Suprapubic skin (tissue), 4 donors: ENCODE measurements at regions not wholly inside any gene's neighbourhood (a gene's known extent, or its start where the extent isn't known, plus 50 kb on each side); places are given as distances from the start of the nearest gene placed in this dataset.

Experiments used
- DNase-seq, 2 donors: peaks; one replicate each; pipeline ENCODE4 v3.0.0-alpha.2; 2019; ENCODE audit warnings: low spot score in 2 of 2
- H3K27ac ChIP-seq: fragments of 200-600 bp; sonication (generic); one replicate; pipeline ENCODE4 v1.5.1; 2019
- H3K27me3 ChIP-seq: fragments of 200-600 bp; sonication (generic); one replicate; pipeline ENCODE4 v1.5.1; 2019
- H3K36me3 ChIP-seq: fragments of 200-600 bp; sonication (generic); one replicate; pipeline ENCODE4 v1.5.1; 2019
- H3K4me1 ChIP-seq: fragments of 200-600 bp; sonication (generic); one replicate; pipeline ENCODE4 v1.5.1; 2019
- H3K4me3 ChIP-seq: fragments of 200-600 bp; sonication (generic); one replicate; pipeline ENCODE4 v1.5.1; 2019; ENCODE audit warnings: mild to moderate bottlenecking
- H3K9me3 ChIP-seq: fragments of 200-600 bp; sonication (generic); one replicate; pipeline ENCODE4 v1.5.1; 2019
- CTCF ChIP-seq, 2 donors: fragments of 200-600 bp in 1 of 2; fragments of 450-650 bp in 1 of 2; sonication (generic) in 1 of 2; IDR thresholded peaks; one replicate each; pipeline ENCODE4 v1.5.1; 2016 to 2019; ENCODE audit warnings: antibody characterized with exemption in 2 of 2, mild to moderate bottlenecking in 1 of 2, moderate library complexity in 1 of 2
- EP300 ChIP-seq: sonication (generic); formaldehyde crosslinking; IDR thresholded peaks from one replicate; pipeline ENCODE4 v1.6.1; 2017; ENCODE audit warnings: antibody characterized with exemption
- POLR2A ChIP-seq, 2 donors: fragments of 450-650 bp; IDR thresholded peaks; one replicate each; pipeline ENCODE4 v1.6.1; 2017; ENCODE audit warnings: antibody characterized with exemption in 2 of 2, mild to moderate bottlenecking in 2 of 2, moderate library complexity in 2 of 2
- POLR2AphosphoS5 ChIP-seq, 3 donors: sonication (generic); formaldehyde crosslinking; IDR thresholded peaks; one replicate each; pipeline ENCODE4 v1.6.1; 2017; ENCODE audit warnings: antibody characterized with exemption in 3 of 3
- WGBS: methylation state at CpG from one replicate; pipeline ENCODE4 v1.1.5; 2018; 5-methylcytosine and 5-hydroxymethylcytosine counted together

- Histone ChIP-seq H3K36me3 (no peaks in the 10 kb centered on the region), H3K4me3 (no peak overlapping the region), H3K27ac (no peak overlapping the region), H3K27me3 (peaks cover 4% of the 10 kb centered on the region), H3K9me3 (peaks cover 8% of the 10 kb centered on the region), H3K4me1 (no peaks in the 10 kb centered on the region)
- DNase-seq, result no peak
- TF ChIP-seq CTCF (IDR thresholded peaks at IDR 0.05) (no peak), POLR2A (IDR thresholded peaks at IDR 0.05) (no peak), POLR2AphosphoS5 (IDR thresholded peaks at IDR 0.05) (no peak), EP300 (no peak)
- 39% methylated on average over 4 of the region's 4 CpGs for WGBS
Observed at GRCh38 chr20:56143759-56144158, 104.8 kb upstream of the MC3R start.

- TF ChIP-seq POLR2A (IDR thresholded peaks at IDR 0.05), result no peak
- TF ChIP-seq POLR2AphosphoS5 (IDR thresholded peaks at IDR 0.05), result no peak
- no peak for TF ChIP-seq EP300
- no peak for TF ChIP-seq CTCF (IDR thresholded peaks at IDR 0.05)
- Histone ChIP-seq H3K27ac (no peak overlapping the region), H3K9me3 (no peaks in the 10 kb centered on the region), H3K4me1 (no peaks in the 10 kb centered on the region), H3K36me3 (no peaks in the 10 kb centered on the region), H3K27me3 (peaks cover 26% of the 10 kb centered on the region), H3K4me3 (no peak overlapping the region)
- no peak for DNase-seq
- WGBS, result 59% methylated on average over 3 of the region's 3 CpGs
Observed at GRCh38 chr20:56151834-56152233, 96.7 kb upstream of the MC3R start.

- H3K36me3 ChIP-seq, result no peaks in the 10 kb centered on the region
- TF ChIP-seq CTCF (IDR thresholded peaks at IDR 0.05) (no peak), POLR2A (IDR thresholded peaks at IDR 0.05) (no peak), POLR2AphosphoS5 (IDR thresholded peaks at IDR 0.05) (no peak), EP300 (no peak)
- 58% methylated on average over 5 of the region's 5 CpGs for WGBS
Observed at GRCh38 chr20:56153926-56154325, 94.6 kb upstream of the MC3R start.

GRCh38 chr20:56155625-56156024, 92.9 kb upstream of the MC3R start:
- TF ChIP-seq EP300 (no peak), POLR2A (IDR thresholded peaks at IDR 0.05) (no peak), CTCF (IDR thresholded peaks at IDR 0.05) (no peak), POLR2AphosphoS5 (IDR thresholded peaks at IDR 0.05) (no peak)
- Histone ChIP-seq H3K27ac (no peak overlapping the region), H3K27me3 (peaks cover 13% of the 10 kb centered on the region), H3K9me3 (no peaks in the 10 kb centered on the region), H3K4me3 (no peak overlapping the region), H3K36me3 (no peaks in the 10 kb centered on the region), H3K4me1 (no peaks in the 10 kb centered on the region)
- WGBS, result 91% methylated on average over 5 of the region's 5 CpGs
- no peak for DNase-seq

More at GRCh38 chr20:56153926-56154325, 94.6 kb upstream of the MC3R start:
- no peaks in the 10 kb centered on the region for H3K9me3 ChIP-seq
- no peak overlapping the region for H3K27ac ChIP-seq
- peaks cover 26% of the 10 kb centered on the region for H3K27me3 ChIP-seq
- no peak overlapping the region for H3K4me3 ChIP-seq
- H3K4me1 ChIP-seq, result no peaks in the 10 kb centered on the region
- DNase-seq, result no peak

- no peak overlapping the region for H3K27ac ChIP-seq
- peaks cover 3% of the 10 kb centered on the region for H3K27me3 ChIP-seq
- no peak for TF ChIP-seq EP300
- no peak for TF ChIP-seq POLR2AphosphoS5 (IDR thresholded peaks at IDR 0.05)
- no peak for TF ChIP-seq CTCF (IDR thresholded peaks at IDR 0.05)
- TF ChIP-seq POLR2A (IDR thresholded peaks at IDR 0.05), result no peak
- H3K36me3 ChIP-seq, result no peaks in the 10 kb centered on the region
- no peak overlapping the region for H3K4me3 ChIP-seq
- DNase-seq, result no peak
- no peaks in the 10 kb centered on the region for H3K9me3 ChIP-seq
- 84% methylated on average over 12 of the region's 12 CpGs for WGBS
- no peaks in the 10 kb centered on the region for H3K4me1 ChIP-seq
Observed at GRCh38 chr20:56157530-56158203, 90.9 kb upstream of the MC3R start.
